ENCODE measurements at regions not wholly inside any gene's neighbourhood (a gene's known extent, or its start where the extent isn't known, plus 50 kb on each side); places are given as distances from the start of the nearest gene placed in this dataset.

- DNase-seq (no peak), ATAC-seq (ENCODE audit: low FRiP score) (no peak)
- H3K36me3 ChIP-seq (ENCODE audit: control insufficient read depth in 1 of 2, insufficient read depth in 2 of 2, low read length in 1 of 2), result no peaks in the 10 kb centered on the region
- H3K4me1 ChIP-seq (ENCODE audit: control insufficient read depth in 1 of 2, insufficient read depth in 2 of 2, low read length in 2 of 2), result no peaks in the 10 kb centered on the region
- intact Hi-C loops (cut with DNase I), result no loop called here
- no peaks in the 10 kb centered on the region for H3K27me3 ChIP-seq (ENCODE audit: control insufficient read depth in 1 of 2, insufficient read depth in 2 of 2, low read length in 1 of 2)
- no peaks in the 10 kb centered on the region for H3K9me3 ChIP-seq (ENCODE audit: control insufficient read depth, low read length)
- no peak overlapping the region for H3K27ac ChIP-seq (ENCODE audit: low read depth in 1 of 2, low read length in 2 of 2)
- no peak overlapping the region for H3K4me3 ChIP-seq (ENCODE audit: low read length in 2 of 2)
- WGBS, 2 donors, result 67 to 68% methylated on average over 4 of the region's 4 CpGs
Measured at GRCh38 chr18:73942956-73943355, 204.7 kb downstream of the FBXO15 start.

GRCh38 chr18:73942081-73942625 is 205.5 kb downstream of the FBXO15 start:
- no peaks in the 10 kb centered on the region for H3K9me3 ChIP-seq (ENCODE audit: control insufficient read depth, low read length)
- H3K4me3 ChIP-seq (ENCODE audit: low read length in 2 of 2), result no peak overlapping the region
- 85 to 87% methylated on average over 8 of the region's 8 CpGs for WGBS, 2 donors
- H3K4me1 ChIP-seq (ENCODE audit: control insufficient read depth in 1 of 2, insufficient read depth in 2 of 2, low read length in 2 of 2), result no peaks in the 10 kb centered on the region
- no peaks in the 10 kb centered on the region for H3K27me3 ChIP-seq (ENCODE audit: control insufficient read depth in 1 of 2, insufficient read depth in 2 of 2, low read length in 1 of 2)
- H3K27ac ChIP-seq (ENCODE audit: low read depth in 1 of 2, low read length in 2 of 2), result no peak overlapping the region
- ATAC-seq (ENCODE audit: low FRiP score) (no peak), DNase-seq (no peak)
- no peaks in the 10 kb centered on the region for H3K36me3 ChIP-seq (ENCODE audit: control insufficient read depth in 1 of 2, insufficient read depth in 2 of 2, low read length in 1 of 2)
- intact Hi-C loops (cut with DNase I), result no loop called here

GRCh38 chr18:73940721-73941120 is 206.9 kb downstream of the FBXO15 start:
- H3K4me3 ChIP-seq (ENCODE audit: low read length in 2 of 2), result no peak overlapping the region
- H3K27ac ChIP-seq (ENCODE audit: low read depth in 1 of 2, low read length in 2 of 2), result no peak overlapping the region
- 70 to 73% methylated on average over 8 of the region's 8 CpGs for WGBS, 2 donors
- intact Hi-C loops (cut with DNase I), result no loop called here
- no peaks in the 10 kb centered on the region for H3K9me3 ChIP-seq (ENCODE audit: control insufficient read depth, low read length)
- DNase-seq (no peak), ATAC-seq (ENCODE audit: low FRiP score) (no peak)
- no peaks in the 10 kb centered on the region for H3K4me1 ChIP-seq (ENCODE audit: control insufficient read depth in 1 of 2, insufficient read depth in 2 of 2, low read length in 2 of 2)
- H3K27me3 ChIP-seq (ENCODE audit: control insufficient read depth in 1 of 2, insufficient read depth in 2 of 2, low read length in 1 of 2), result no peaks in the 10 kb centered on the region
- no peaks in the 10 kb centered on the region for H3K36me3 ChIP-seq (ENCODE audit: control insufficient read depth in 1 of 2, insufficient read depth in 2 of 2, low read length in 1 of 2)

GRCh38 chr18:73939391-73939790 is 208.2 kb downstream of the FBXO15 start:
- Histone ChIP-seq H3K27me3 (ENCODE audit: control insufficient read depth in 1 of 2, insufficient read depth in 2 of 2, low read length in 1 of 2) (no peaks in the 10 kb centered on the region), H3K36me3 (ENCODE audit: control insufficient read depth in 1 of 2, insufficient read depth in 2 of 2, low read length in 1 of 2) (no peaks in the 10 kb centered on the region), H3K4me3 (ENCODE audit: low read length in 2 of 2) (no peak overlapping the region), H3K4me1 (ENCODE audit: control insufficient read depth in 1 of 2, insufficient read depth in 2 of 2, low read length in 2 of 2) (no peaks in the 10 kb centered on the region), H3K27ac (ENCODE audit: low read depth in 1 of 2, low read length in 2 of 2) (no peak overlapping the region), H3K9me3 (ENCODE audit: control insufficient read depth, low read length) (no peaks in the 10 kb centered on the region)
- 83 to 85% methylated on average over 5 of the region's 5 CpGs for WGBS, 2 donors
- DNase-seq, result no peak
- no peak for ATAC-seq (ENCODE audit: low FRiP score)
- intact Hi-C loops (cut with DNase I), result no loop called here

- DNase-seq (no peak), ATAC-seq (ENCODE audit: low FRiP score) (no peak)
- Histone ChIP-seq H3K27me3 (ENCODE audit: control insufficient read depth in 1 of 2, insufficient read depth in 2 of 2, low read length in 1 of 2) (no peaks in the 10 kb centered on the region), H3K4me3 (ENCODE audit: low read length in 2 of 2) (no peak overlapping the region), H3K27ac (ENCODE audit: low read depth in 1 of 2, low read length in 2 of 2) (no peak overlapping the region), H3K36me3 (ENCODE audit: control insufficient read depth in 1 of 2, insufficient read depth in 2 of 2, low read length in 1 of 2) (no peaks in the 10 kb centered on the region), H3K9me3 (ENCODE audit: control insufficient read depth, low read length) (no peaks in the 10 kb centered on the region), H3K4me1 (ENCODE audit: control insufficient read depth in 1 of 2, insufficient read depth in 2 of 2, low read length in 2 of 2) (no peaks in the 10 kb centered on the region)
- 75 to 78% methylated on average over 3 of the region's 3 CpGs for WGBS, 2 donors
- intact Hi-C loops (cut with DNase I), result no loop called here
Measured at GRCh38 chr18:73933685-73934084, 213.9 kb downstream of the FBXO15 start.

- H3K27ac ChIP-seq (ENCODE audit: low read depth in 1 of 2, low read length in 2 of 2), result no peak overlapping the region
- 62 to 65% methylated on average over 4 of the region's 4 CpGs for WGBS, 2 donors
- no peaks in the 10 kb centered on the region for H3K9me3 ChIP-seq (ENCODE audit: control insufficient read depth, low read length)
- no peaks in the 10 kb centered on the region for H3K27me3 ChIP-seq (ENCODE audit: control insufficient read depth in 1 of 2, insufficient read depth in 2 of 2, low read length in 1 of 2)
- ATAC-seq (ENCODE audit: low FRiP score) (no peak), DNase-seq (no peak)
- intact Hi-C loops (cut with DNase I), result no loop called here
- no peak overlapping the region for H3K4me3 ChIP-seq (ENCODE audit: low read length in 2 of 2)
- H3K36me3 ChIP-seq (ENCODE audit: control insufficient read depth in 1 of 2, insufficient read depth in 2 of 2, low read length in 1 of 2), result no peaks in the 10 kb centered on the region
- no peaks in the 10 kb centered on the region for H3K4me1 ChIP-seq (ENCODE audit: control insufficient read depth in 1 of 2, insufficient read depth in 2 of 2, low read length in 2 of 2)
Measured at GRCh38 chr18:73932976-73933375, 214.7 kb downstream of the FBXO15 start.

GRCh38 chr18:73927496-73927895 is 220.1 kb downstream of the FBXO15 start:
- Histone ChIP-seq H3K36me3 (ENCODE audit: control insufficient read depth in 1 of 2, insufficient read depth in 2 of 2, low read length in 1 of 2) (no peaks in the 10 kb centered on the region), H3K27me3 (ENCODE audit: control insufficient read depth in 1 of 2, insufficient read depth in 2 of 2, low read length in 1 of 2) (no peaks in the 10 kb centered on the region), H3K27ac (ENCODE audit: low read depth in 1 of 2, low read length in 2 of 2) (no peak overlapping the region), H3K4me1 (ENCODE audit: control insufficient read depth in 1 of 2, insufficient read depth in 2 of 2, low read length in 2 of 2) (no peaks in the 10 kb centered on the region), H3K4me3 (ENCODE audit: low read length in 2 of 2) (no peak overlapping the region), H3K9me3 (ENCODE audit: control insufficient read depth, low read length) (no peaks in the 10 kb centered on the region)
- 82 to 84% methylated on average over 2 of the region's 2 CpGs for WGBS, 2 donors
- DNase-seq, result no peak
- ATAC-seq (ENCODE audit: low FRiP score), result no peak
- intact Hi-C loops (cut with DNase I), result no loop called here

- no peak for ATAC-seq (ENCODE audit: low FRiP score)
- Histone ChIP-seq H3K27ac (ENCODE audit: low read depth in 1 of 2, low read length in 2 of 2) (no peak overlapping the region), H3K27me3 (ENCODE audit: control insufficient read depth in 1 of 2, insufficient read depth in 2 of 2, low read length in 1 of 2) (no peaks in the 10 kb centered on the region), H3K36me3 (ENCODE audit: control insufficient read depth in 1 of 2, insufficient read depth in 2 of 2, low read length in 1 of 2) (no peaks in the 10 kb centered on the region), H3K4me3 (ENCODE audit: low read length in 2 of 2) (no peak overlapping the region), H3K4me1 (ENCODE audit: control insufficient read depth in 1 of 2, insufficient read depth in 2 of 2, low read length in 2 of 2) (no peaks in the 10 kb centered on the region), H3K9me3 (ENCODE audit: control insufficient read depth, low read length) (no peaks in the 10 kb centered on the region)
- DNase-seq, result no peak
- intact Hi-C loops (cut with DNase I), result no loop called here
- WGBS, 2 donors, result 66 to 72% methylated on average over 3 of the region's 3 CpGs
Measured at GRCh38 chr18:73924836-73925235, 222.8 kb downstream of the FBXO15 start.

- no peaks in the 10 kb centered on the region for H3K27me3 ChIP-seq (ENCODE audit: control insufficient read depth in 1 of 2, insufficient read depth in 2 of 2, low read length in 1 of 2)
- DNase-seq (no peak), ATAC-seq (ENCODE audit: low FRiP score) (no peak)
- no peaks in the 10 kb centered on the region for H3K9me3 ChIP-seq (ENCODE audit: control insufficient read depth, low read length)
- no peak overlapping the region for H3K4me3 ChIP-seq (ENCODE audit: low read length in 2 of 2)
- H3K27ac ChIP-seq (ENCODE audit: low read depth in 1 of 2, low read length in 2 of 2), result no peak overlapping the region
- no peaks in the 10 kb centered on the region for H3K36me3 ChIP-seq (ENCODE audit: control insufficient read depth in 1 of 2, insufficient read depth in 2 of 2, low read length in 1 of 2)
- no peaks in the 10 kb centered on the region for H3K4me1 ChIP-seq (ENCODE audit: control insufficient read depth in 1 of 2, insufficient read depth in 2 of 2, low read length in 2 of 2)
- 85% methylated on average over 4 of the region's 4 CpGs for WGBS, 2 donors
- intact Hi-C loops (cut with DNase I), result no loop called here
Measured at GRCh38 chr18:73924307-73924706, 223.3 kb downstream of the FBXO15 start.

All from aorta (tissue), 5 donors.